ENCODE measurements at regions not wholly inside any gene's neighbourhood (a gene's known extent, or its start where the extent isn't known, plus 50 kb on each side); places are given as distances from the start of the nearest gene placed in this dataset.

- ChIA-PET POLR2A (no interaction called here), RAD21 (ENCODE audit: unreplicated experiment) (no interaction called here), CTCF (no interaction called here), SMC1A (ENCODE audit: uncharacterized antibody, unreplicated experiment) (no interaction called here)
- Histone ChIP-seq H3K4me3 (no peak overlapping the region), H2AFZ (ENCODE audit: control insufficient read depth, low read depth, low read length) (no peak overlapping the region), H3K36me3 (ENCODE audit: control insufficient read depth in 2 of 2, insufficient read depth in 2 of 2, low read length in 1 of 2) (no peaks in the 10 kb centered on the region), H3K9ac (ENCODE audit: control insufficient read depth, insufficient read depth, low read length) (no peak overlapping the region), H3K4me1 (ENCODE audit: control insufficient read depth, insufficient read depth, low read length) (no peaks in the 10 kb centered on the region), H3K9me3 (replicated peaks; ENCODE audit: control insufficient read depth, insufficient read depth, low read length) (no peaks in the 10 kb centered on the region), H3K27me3 (replicated peaks in 1 of 2; ENCODE audit: control insufficient read depth in 2 of 2, insufficient read depth in 2 of 2, low read length in 1 of 2) (no peaks in the 10 kb centered on the region), H3K79me2 (ENCODE audit: control insufficient read depth, insufficient read depth, low read length) (no peaks in the 10 kb centered on the region), H3K4me2 (ENCODE audit: control insufficient read depth, insufficient read depth) (no peak overlapping the region), H4K20me1 (ENCODE audit: control insufficient read depth, insufficient read depth) (no peaks in the 10 kb centered on the region), H3K27ac (ENCODE audit: control insufficient read depth, insufficient read depth) (no peak overlapping the region)
- WGBS (ENCODE audit: insufficient coverage, insufficient replicate concordance, low lambda C conversion rate, missing lambda C conversion rate), result 7% methylated on average over 2 of the region's 2 CpGs
- intact Hi-C loops (cut with micrococcal nuclease; ENCODE audit: unreplicated experiment) (no loop called here), in situ Hi-C loops (cut with MboI) (no loop called here)
- no peak for FAIRE-seq
- TF ChIP-seq SIX5 (IDR thresholded peaks at IDR 0.05; ENCODE audit: low read depth, low read length, severe bottlenecking) (no peak), YY1 (IDR thresholded peaks at IDR 0.05; ENCODE audit: low read depth, low read length) (no peak), SREBF1 (IDR thresholded peaks at IDR 0.05; ENCODE audit: low read length) (no peak), IKZF2 (IDR thresholded peaks at IDR 0.05) (no peak), MLLT1 (IDR thresholded peaks at IDR 0.05) (no peak), NR2F1 (conservative IDR thresholded peaks at IDR 0.05) (no peak), KAT2A (conservative IDR thresholded peaks at IDR 0.05; ENCODE audit: control insufficient read depth, low read depth, low read length) (no peak), BCL11A (IDR thresholded peaks at IDR 0.05; ENCODE audit: low read depth, low read length) (no peak), WRNIP1 (IDR thresholded peaks at IDR 0.05; ENCODE audit: borderline replicate concordance, low read depth, low read length) (no peak), JUNB (IDR thresholded peaks at IDR 0.05) (no peak)
- TF ChIP-seq, protein P1, sequence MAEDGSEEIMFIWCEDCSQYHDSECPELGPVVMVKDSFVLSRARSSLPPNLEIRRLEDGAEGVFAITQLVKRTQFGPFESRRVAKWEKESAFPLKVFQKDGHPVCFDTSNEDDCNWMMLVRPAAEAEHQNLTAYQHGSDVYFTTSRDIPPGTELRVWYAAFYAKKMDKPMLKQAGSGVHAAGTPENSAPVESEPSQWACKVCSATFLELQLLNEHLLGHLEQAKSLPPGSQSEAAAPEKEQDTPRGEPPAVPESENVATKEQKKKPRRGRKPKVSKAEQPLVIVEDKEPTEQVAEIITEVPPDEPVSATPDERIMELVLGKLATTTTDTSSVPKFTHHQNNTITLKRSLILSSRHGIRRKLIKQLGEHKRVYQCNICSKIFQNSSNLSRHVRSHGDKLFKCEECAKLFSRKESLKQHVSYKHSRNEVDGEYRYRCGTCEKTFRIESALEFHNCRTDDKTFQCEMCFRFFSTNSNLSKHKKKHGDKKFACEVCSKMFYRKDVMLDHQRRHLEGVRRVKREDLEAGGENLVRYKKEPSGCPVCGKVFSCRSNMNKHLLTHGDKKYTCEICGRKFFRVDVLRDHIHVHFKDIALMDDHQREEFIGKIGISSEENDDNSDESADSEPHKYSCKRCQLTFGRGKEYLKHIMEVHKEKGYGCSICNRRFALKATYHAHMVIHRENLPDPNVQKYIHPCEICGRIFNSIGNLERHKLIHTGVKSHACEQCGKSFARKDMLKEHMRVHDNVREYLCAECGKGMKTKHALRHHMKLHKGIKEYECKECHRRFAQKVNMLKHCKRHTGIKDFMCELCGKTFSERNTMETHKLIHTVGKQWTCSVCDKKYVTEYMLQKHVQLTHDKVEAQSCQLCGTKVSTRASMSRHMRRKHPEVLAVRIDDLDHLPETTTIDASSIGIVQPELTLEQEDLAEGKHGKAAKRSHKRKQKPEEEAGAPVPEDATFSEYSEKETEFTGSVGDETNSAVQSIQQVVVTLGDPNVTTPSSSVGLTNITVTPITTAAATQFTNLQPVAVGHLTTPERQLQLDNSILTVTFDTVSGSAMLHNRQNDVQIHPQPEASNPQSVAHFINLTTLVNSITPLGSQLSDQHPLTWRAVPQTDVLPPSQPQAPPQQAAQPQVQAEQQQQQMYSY (CRISPR knock-in tag; IDR thresholded peaks at IDR 0.05), result no peak
- BruUV-seq (replicated peaks), result no TSS peak
- no peak for ATAC-seq
- no peak for DNase-seq (ENCODE audit: low read depth, low spot score)
These were observed 522.3 kb downstream of the MAT2B start for GRCh38 chr5:164027738-164028137.

All from GM12878 (cell line).